Activated naive CD8-positive, alpha-beta T cell treated with anti-CD3 and anti-CD28 coated beads, Interleukin-2, amount 50 U/mL, for 16 hours (primary cell): ENCODE measurements at regions not wholly inside any gene's neighbourhood (a gene's known extent, or its start where the extent isn't known, plus 50 kb on each side); places are given as distances from the start of the nearest gene placed in this dataset.

Experiments
- DNase-seq: peaks from one replicate; pipeline ENCODE4 v3.0.0-alpha.2; 2020; ENCODE audit warnings: low read depth, low spot score

DNA sequence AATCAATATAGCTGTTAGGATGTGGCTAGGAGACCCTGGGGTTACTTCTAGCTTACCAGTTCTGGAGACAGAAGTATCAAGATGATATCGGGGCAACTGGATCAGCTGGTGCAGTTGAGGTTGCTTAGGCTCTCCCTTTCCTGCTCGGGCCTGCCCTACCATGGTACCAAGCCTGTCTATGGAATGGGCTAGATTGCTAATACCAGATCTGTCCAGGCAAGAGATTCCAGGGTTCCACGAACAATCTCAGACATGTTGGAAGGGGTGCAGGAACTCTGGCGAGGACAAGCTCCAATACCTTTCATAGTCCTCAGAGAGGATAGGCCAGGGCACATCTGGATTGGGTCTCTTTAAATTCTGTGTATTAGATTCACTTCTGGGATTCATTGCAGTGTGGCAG lies 53.8 kb downstream of the ADM start:
- DNase-seq = no peak

GRCh38 chr11:10359171-10359570 lies 54.3 kb downstream of the ADM start:
- DNase-seq = no peak

- DNase-seq = no peak
Observed at GRCh38 chr11:10360835-10361234, 56.0 kb downstream of the ADM start.

DNA sequence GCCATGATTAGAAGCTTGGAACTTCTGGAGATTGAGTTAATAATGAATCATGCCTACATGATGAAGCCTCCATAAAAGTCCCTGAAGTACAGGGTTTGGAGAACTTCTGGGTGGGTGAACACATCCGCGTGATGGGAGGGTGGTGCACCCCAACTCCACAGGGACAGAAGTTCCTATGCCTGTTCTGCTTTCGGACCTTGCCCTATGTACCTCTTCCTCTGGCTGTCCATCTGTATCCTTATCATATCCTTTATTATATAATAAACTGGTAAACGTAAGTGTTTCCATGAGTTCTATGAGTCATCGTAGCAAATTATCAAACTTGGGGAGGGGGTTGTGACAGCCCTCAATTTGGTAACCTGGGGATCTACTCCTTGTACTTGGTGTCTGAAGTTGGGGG lies 60.2 kb downstream of the ADM start:
- DNase-seq = no peak

- peak; percentile 31 for DNase-seq
Observed at GRCh38 chr11:10366568-10367331, 61.9 kb downstream of the ADM start.

DNA sequence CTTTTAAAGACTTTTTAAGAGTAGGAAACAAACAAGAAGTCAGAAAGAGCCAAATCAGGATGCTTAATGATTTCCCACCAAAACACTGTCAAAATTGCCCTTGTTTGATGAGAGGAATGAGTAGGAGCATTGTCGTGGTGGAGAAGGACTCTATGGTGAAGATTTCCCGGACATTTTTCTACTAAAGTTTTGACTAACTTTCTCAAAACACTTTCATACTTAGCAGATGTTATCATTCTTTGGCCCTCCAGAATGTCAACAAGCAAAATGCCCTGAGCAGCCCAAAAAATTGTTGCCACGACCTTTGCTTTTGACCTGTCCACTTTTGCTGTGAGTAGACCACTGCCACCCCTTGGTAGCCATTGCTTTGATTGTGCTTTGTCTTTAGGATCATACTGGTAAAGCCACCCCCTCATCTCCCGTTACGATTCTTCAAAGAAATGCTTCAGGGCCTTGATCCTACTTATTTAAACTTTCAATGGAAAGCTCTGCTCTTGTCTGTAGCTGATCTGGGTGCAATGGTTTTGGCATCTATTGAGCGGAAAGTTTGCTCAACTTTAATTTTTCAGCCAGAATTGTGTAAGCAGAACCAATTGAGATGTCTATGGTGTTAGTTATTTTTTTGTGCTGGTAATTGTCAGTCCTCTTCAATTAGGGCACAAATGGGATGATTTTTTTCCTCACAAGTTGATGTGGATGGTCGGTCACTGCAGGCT lies 67.2 kb downstream of the ADM start:
- no peak for DNase-seq

DNA sequence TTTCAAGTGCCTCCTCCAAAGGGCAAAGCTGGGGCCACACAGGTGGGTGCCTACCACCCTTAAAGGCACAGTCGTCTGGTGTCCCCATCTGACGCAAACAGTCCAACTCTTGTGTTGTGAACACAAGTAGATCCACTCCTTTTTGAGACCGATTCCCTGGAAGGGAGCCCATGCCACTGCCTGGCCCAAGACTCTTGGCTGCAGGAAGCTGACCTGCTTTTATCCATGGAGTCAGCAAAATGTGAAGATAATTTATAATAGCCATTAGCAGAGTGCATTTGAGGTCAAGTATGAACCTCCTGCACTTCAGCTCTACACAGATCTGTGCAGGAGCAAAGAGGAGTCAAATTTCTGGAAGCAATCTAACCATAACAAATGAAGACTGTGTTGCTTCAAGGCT lies 68.5 kb downstream of the ADM start:
- no peak for DNase-seq

DNA sequence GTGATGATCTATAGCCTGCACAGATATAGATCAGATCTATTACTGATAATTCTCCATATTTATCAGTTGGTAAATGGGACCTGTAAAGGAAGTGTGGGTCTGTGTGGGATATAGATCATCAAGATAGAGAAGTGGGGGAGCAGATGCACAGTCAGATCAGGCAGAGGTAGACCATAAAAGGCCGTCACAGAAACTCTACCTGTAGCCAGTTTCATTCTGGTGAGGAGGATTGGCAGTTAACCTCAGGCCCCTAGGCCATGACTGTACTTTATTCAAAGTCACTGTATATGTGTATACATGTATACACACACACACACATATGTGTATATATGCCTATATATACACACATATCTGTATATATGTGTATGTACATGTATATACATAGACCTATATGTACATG lies 69.1 kb downstream of the ADM start:
- DNase-seq = no peak

DNA sequence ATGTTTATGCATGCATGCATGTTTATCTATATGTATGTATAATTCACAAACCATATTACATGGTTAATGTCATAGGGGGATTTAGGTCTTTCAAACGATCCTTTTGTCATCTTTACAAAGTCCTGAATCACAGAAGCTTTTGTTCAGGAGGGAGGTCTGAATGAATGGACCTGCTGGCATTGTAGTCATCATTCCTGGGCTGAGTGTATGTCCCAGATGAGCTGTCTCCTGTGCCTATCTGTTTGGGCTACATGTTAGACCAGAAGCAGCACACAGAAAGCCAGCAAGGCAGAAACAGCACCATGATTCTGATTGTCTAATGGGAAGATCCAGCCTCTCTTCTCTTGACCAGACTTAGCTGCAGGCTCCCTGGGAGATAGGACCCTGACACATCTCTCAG lies 69.5 kb downstream of the ADM start:
- no peak for DNase-seq

- DNase-seq = no peak
Observed at GRCh38 chr11:10375280-10375971, 70.6 kb downstream of the ADM start.

- DNase-seq = no peak
Observed at GRCh38 chr11:10376061-10376460, 71.2 kb downstream of the ADM start.

GRCh38 chr11:10377183-10377582 lies 72.3 kb downstream of the ADM start:
- no peak for DNase-seq

GRCh38 chr11:10378362-10378761 lies 73.5 kb downstream of the ADM start:
- no peak for DNase-seq

GRCh38 chr11:10379022-10379421 lies 74.1 kb downstream of the ADM start:
- no peak for DNase-seq

GRCh38 chr11:10379426-10379825 lies 74.6 kb downstream of the ADM start:
- no peak for DNase-seq

DNA sequence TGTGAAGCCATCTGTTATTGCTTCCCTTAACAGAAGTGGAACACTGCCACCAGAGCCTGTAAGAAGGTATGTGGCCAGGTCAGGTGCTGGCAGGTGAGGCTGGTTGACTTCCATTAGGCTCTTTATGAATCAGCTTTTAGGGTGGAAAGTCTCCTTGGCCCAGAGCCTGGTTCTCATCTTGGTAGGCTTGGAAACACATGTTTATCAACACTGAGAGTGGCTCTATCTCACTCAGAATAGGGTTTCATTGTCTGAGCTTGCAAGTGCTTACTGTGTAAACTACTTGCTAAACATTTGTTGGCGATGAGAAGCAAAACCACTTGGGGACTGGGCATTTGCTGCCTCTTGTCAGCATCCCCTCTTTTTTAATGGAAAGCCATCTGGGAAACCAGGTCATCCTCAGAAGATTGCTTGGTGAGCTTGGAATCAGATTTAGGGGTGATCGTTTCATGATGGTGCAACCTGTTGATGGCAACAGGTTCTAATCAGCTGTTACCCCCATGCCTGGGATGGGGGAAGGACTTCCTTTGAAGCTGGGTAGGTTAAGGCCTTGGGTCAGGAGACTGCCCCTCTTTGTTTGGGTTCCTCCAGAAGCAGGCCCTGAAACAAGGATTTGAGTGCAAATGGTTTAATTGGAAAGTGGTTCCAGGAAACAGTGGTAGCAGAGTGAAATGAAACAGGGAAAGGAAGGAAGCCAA lies 75.0 kb upstream of the AMPD3 start:
- DNase-seq = no peak

GRCh38 chr11:10380921-10381320 lies 74.1 kb upstream of the AMPD3 start:
- no peak for DNase-seq

DNA sequence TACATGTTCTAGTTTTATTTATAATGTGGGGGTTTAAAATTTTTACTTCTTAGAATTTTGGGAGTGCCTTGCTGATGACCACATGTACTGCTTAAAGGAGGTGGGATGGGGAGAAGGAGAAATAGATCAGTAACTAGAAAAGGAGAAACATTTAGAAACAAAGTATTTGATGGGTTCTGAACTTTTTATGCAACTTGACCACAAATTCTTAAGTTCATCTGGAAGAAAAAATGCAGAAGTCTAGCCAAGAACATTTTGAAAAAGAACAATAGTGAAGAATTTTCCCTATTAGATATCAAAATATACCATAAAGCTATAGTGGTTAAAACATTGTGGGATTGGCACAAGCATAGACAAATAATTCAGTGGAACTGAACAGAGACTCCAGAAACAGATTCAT lies 73.3 kb upstream of the AMPD3 start:
- no peak for DNase-seq

DNA sequence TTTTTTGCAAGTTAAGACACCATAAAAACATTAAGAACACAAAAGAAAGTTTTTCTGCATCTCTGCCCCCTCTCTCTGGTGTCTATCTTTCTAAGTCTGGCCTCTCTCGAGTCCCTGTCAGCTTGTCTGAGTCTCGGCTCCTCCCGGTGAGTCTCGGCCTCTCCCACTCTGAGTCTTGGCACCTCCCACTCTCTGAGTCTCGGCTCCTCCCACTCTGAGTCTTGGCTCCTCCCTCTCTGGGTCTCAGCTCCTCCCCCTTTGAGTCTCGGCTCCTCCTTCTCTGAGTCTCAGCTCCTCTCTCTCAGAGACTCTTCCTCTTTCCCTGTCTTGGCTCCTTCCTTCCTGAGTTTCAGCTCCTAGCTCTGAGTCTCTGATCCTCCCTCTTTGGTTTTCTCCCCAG lies 72.5 kb upstream of the AMPD3 start:
- no peak for DNase-seq

DNA sequence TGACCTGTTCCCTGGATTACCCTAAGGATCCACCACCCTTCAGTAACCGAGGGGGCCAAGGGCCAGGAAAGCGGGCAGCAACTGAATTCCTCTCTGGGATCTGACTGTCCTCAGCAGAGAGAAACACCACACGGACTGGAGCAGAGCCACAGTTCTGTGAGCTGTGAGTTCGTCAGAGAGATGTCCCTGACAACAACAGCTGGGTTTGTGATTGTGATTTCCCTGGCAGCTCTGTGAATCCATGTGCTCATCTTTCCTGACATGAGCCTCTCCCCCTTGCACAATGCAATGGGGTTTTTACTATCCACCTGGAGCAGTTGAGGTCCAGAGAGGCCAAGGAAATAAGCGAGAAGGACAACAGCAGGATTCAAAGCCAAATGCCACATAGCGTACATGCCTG lies 69.4 kb upstream of the AMPD3 start:
- DNase-seq = no peak

DNA sequence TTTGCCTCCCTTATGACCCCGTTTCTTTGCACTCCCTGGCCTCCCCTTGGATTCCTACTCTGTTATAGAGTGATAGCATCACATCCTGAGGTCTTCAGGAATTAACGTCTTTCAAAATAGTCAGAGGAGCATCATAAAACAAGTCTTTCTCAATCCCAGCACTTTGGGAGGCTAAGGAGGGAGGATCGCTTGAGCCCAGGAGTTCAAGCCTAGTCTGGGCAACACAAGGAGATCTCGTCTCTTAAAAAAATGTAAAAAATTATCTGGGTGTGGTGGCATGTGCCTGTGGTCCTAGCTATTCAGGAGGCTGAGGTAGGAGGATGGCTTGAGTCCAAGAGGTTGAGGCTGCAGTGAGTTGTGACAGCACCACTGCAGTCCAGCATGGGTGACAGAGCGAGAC lies 68.7 kb upstream of the AMPD3 start:
- no peak for DNase-seq

DNA sequence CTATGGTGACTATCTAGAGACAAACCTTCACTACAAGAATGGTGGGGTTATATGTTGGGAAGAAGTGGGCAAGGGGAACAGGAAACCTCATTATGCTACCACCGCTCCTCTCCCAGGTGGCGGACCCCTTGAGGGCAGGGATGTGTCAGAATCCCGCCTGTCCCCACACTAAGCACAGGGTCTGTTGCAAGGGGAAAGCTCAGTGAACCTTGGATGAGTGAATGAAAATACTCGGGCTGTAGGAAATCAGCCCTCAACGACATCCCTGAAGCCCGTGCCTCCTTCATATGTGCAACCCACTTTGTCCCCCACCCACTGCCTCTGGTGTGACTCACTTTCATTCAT lies 68.2 kb upstream of the AMPD3 start:
- no peak for DNase-seq
